PC-3 (cell line): ENCODE measurements at regions not wholly inside any gene's neighbourhood (a gene's known extent, or its start where the extent isn't known, plus 50 kb on each side); places are given as distances from the start of the nearest gene placed in this dataset.

Experiments used
- ATAC-seq: fragments of 200-7000 bp; cut with Tn5 transposase; 2 replicates; pipeline ENCODE4 v1.9.1; 2020; ENCODE audit warnings: mild to moderate bottlenecking, moderate library complexity
- BruUV-seq: library from RNA; stranded (reverse); fragments of 400-500 nt; replicated peaks from 2 replicates; lab custom pipeline; 2021; lab: Mats Ljungman, UMichigan
- CTCF ChIA-PET: fragments of 300-600 bp; sonication (Branson Sonifier 250); formaldehyde crosslinking; loops from one replicate; lab custom pipeline; 2022; ENCODE audit warnings: antibody characterized with exemption; lab: Charles Lee
- POLR2A ChIA-PET: fragments of 300-600 bp; sonication (Branson Sonifier 250); formaldehyde crosslinking; loops from one replicate; lab custom pipeline; 2022; ENCODE audit warnings: antibody characterized with exemption; ENCODE audit not compliant: unreplicated experiment; lab: Charles Lee
- DNase-seq: peaks from one replicate; pipeline ENCODE4 v3.0.0-alpha.2; 2015
- H2AFZ ChIP-seq: fragments of 300-600 bp; sonication (generic); 2 replicates; pipeline ENCODE4 v1.6.0; 2016; ENCODE audit warnings: antibody characterized with exemption, low read length
- H3F3A ChIP-seq: fragments of 300-600 bp; sonication (generic); one replicate; pipeline ENCODE4 v1.6.0; 2017; ENCODE audit warnings: antibody characterized with exemption, low read length, control low read depth, mild to moderate bottlenecking; ENCODE audit not compliant: unreplicated experiment
- H3K27ac ChIP-seq: fragments of 300-600 bp; sonication (generic); 2 replicates; pipeline ENCODE4 v1.5.1; 2016; ENCODE audit warnings: mild to moderate bottlenecking, low read length
- H3K27me3 ChIP-seq: fragments of 300-600 bp; sonication (generic); 2 replicates; pipeline ENCODE4 v1.6.1; 2016; ENCODE audit warnings: low read length, mixed read lengths
- H3K36me3 ChIP-seq: fragments of 300-600 bp; sonication (generic); 2 replicates; pipeline ENCODE4 v1.6.1; 2016; ENCODE audit warnings: low read depth, mixed run types, low read length, mixed read lengths
- H3K4me1 ChIP-seq: fragments of 300-600 bp; sonication (generic); 2 replicates; pipeline ENCODE4 v1.5.1; 2016; ENCODE audit warnings: low read length; ENCODE audit not compliant: insufficient read depth
- H3K4me2 ChIP-seq: fragments of 300-600 bp; sonication (generic); 2 replicates; pipeline ENCODE4 v1.6.0; 2016; ENCODE audit warnings: low read length
- H3K4me3 ChIP-seq: fragments of 300-600 bp; sonication (generic); 2 replicates; pipeline ENCODE4 v1.5.1; 2016; ENCODE audit warnings: mild to moderate bottlenecking, low read length, mixed read lengths
- H3K79me2 ChIP-seq: fragments of 300-600 bp; sonication (generic); 2 replicates; pipeline ENCODE4 v1.6.1; 2017; ENCODE audit warnings: low read length, mixed read lengths
- H3K9ac ChIP-seq: fragments of 300-600 bp; sonication (generic); 2 replicates; pipeline ENCODE4 v1.6.0; 2016; ENCODE audit warnings: mild to moderate bottlenecking, low read length
- H3K9me2 ChIP-seq: fragments of 300-600 bp; sonication (generic); replicated peaks from 2 replicates; pipeline ENCODE4 v1.6.1; 2016; ENCODE audit warnings: mixed run types, low read length, mixed read lengths
- H3K9me3 ChIP-seq: fragments of 300-600 bp; sonication (generic); 2 replicates; pipeline ENCODE4 v1.6.1; 2016; ENCODE audit warnings: low read length, mixed read lengths
- H4K20me1 ChIP-seq: fragments of 300-600 bp; sonication (generic); 2 replicates; pipeline ENCODE4 v1.6.1; 2016; ENCODE audit warnings: low read length, mixed read lengths
- CTCF ChIP-seq: fragments of 300-600 bp; sonication (generic); conservative IDR thresholded peaks from 2 replicates; pipeline ENCODE4 v1.5.1; 2017; ENCODE audit warnings: antibody characterized with exemption, low read depth, mild to moderate bottlenecking, low read length
- EZH2 ChIP-seq: fragments of 300-600 bp; sonication (generic); IDR thresholded peaks from one replicate; pipeline ENCODE4 v1.6.1; 2017; ENCODE audit warnings: antibody characterized with exemption, mild to moderate bottlenecking, low read length; ENCODE audit not compliant: unreplicated experiment
- EZH2phosphoT487 ChIP-seq: fragments of 300-600 bp; sonication (generic); IDR thresholded peaks from 2 replicates; pipeline ENCODE4 v1.6.1; 2018; ENCODE audit warnings: mild to moderate bottlenecking, antibody characterized with exemption, low read length, borderline replicate concordance
- intact Hi-C: fragments of 100-400 bp; cut with micrococcal nuclease; formaldehyde crosslinking; loops from 2 replicates; pipeline ENCODE4 v1.9.0; 2023

- Histone ChIP-seq H3K9me2 (no peaks in the 10 kb centered on the region), H3K27ac (no peak overlapping the region), H4K20me1 (no peaks in the 10 kb centered on the region), H3K36me3 (no peaks in the 10 kb centered on the region), H3K4me1 (no peaks in the 10 kb centered on the region), H3K4me3 (no peak overlapping the region), H3F3A (no peaks in the 10 kb centered on the region), H3K79me2 (no peaks in the 10 kb centered on the region), H3K9ac (no peak overlapping the region), H2AFZ (no peak overlapping the region), H3K27me3 (no peaks in the 10 kb centered on the region), H3K9me3 (no peaks in the 10 kb centered on the region), H3K4me2 (no peak overlapping the region)
- DNase-seq (no peak), ATAC-seq (no peak)
- no TSS peak for BruUV-seq
- ChIA-PET POLR2A (no interaction called here), CTCF (no interaction called here)
- TF ChIP-seq CTCF (no peak), EZH2phosphoT487 (no peak)
- intact Hi-C loops, result no loop called here
Measured at GRCh38 chr3:102026656-102027055, 177.3 kb downstream of the NFKBIZ start.

- Histone ChIP-seq H4K20me1 (no peaks in the 10 kb centered on the region), H3K4me2 (no peak overlapping the region), H3K4me3 (no peak overlapping the region), H3K27me3 (no peaks in the 10 kb centered on the region), H3K9me2 (no peaks in the 10 kb centered on the region), H3K9ac (no peak overlapping the region), H3K36me3 (no peaks in the 10 kb centered on the region), H3K27ac (no peak overlapping the region), H3K79me2 (no peaks in the 10 kb centered on the region), H3F3A (peaks cover 4% of the 10 kb centered on the region), H2AFZ (no peak overlapping the region), H3K9me3 (no peaks in the 10 kb centered on the region), H3K4me1 (peaks cover 15% of the 10 kb centered on the region)
- ChIA-PET POLR2A (no interaction called here), CTCF (no interaction called here)
- no TSS peak for BruUV-seq
- TF ChIP-seq EZH2phosphoT487, result no peak
- no peak for TF ChIP-seq CTCF
- no peak for TF ChIP-seq EZH2
- intact Hi-C loops, result loop anchor here (5.0 kb wide), 1 partner anchor 103 kb away; no protein-coding TSS in a partner anchor
- no peak for ATAC-seq
- DNase-seq, result no peak
Measured at GRCh38 chr3:102030661-102031060, 181.3 kb downstream of the NFKBIZ start.

GRCh38 chr3:102031834-102032233, 182.5 kb downstream of the NFKBIZ start:
- H3K9me2 ChIP-seq, result no peaks in the 10 kb centered on the region
- POLR2A ChIA-PET, result no interaction called here
- DNase-seq (no peak), ATAC-seq (no peak)
- CTCF ChIA-PET, result no interaction called here
- no peaks in the 10 kb centered on the region for H3K79me2 ChIP-seq
- H4K20me1 ChIP-seq, result no peaks in the 10 kb centered on the region
- no peaks in the 10 kb centered on the region for H3K9me3 ChIP-seq
- intact Hi-C loops, result loop anchor here (5.0 kb wide), 1 partner anchor 105 kb away; no protein-coding TSS in a partner anchor
- no peak overlapping the region for H3K4me2 ChIP-seq
- peaks cover 15% of the 10 kb centered on the region for H3K4me1 ChIP-seq
- H3K4me3 ChIP-seq, result no peak overlapping the region
- no peak for TF ChIP-seq CTCF
- no peak for TF ChIP-seq EZH2phosphoT487
- TF ChIP-seq EZH2, result no peak
- H2AFZ ChIP-seq, result no peak overlapping the region
- no peaks in the 10 kb centered on the region for H3K36me3 ChIP-seq
- H3K27me3 ChIP-seq, result no peaks in the 10 kb centered on the region
- no TSS peak for BruUV-seq
- H3K27ac ChIP-seq, result no peak overlapping the region
- H3K9ac ChIP-seq, result no peak overlapping the region
- H3F3A ChIP-seq, result peaks cover 4% of the 10 kb centered on the region
